Nephron progenitor cell (in vitro differentiated cells): ENCODE measurements at regions not wholly inside any gene's neighbourhood (a gene's known extent, or its start where the extent isn't known, plus 50 kb on each side); places are given as distances from the start of the nearest gene placed in this dataset.

ENCODE experiments used
- DNase-seq: peaks from one replicate; pipeline ENCODE4 v3.0.0; 2021
- H3K27ac Mint-ChIP-seq: 2 replicates; pipeline ENCODE4 v1.8.0; 2021; ENCODE audit warnings: mild to moderate bottlenecking, moderate library complexity, mixed read lengths
- H3K27me3 Mint-ChIP-seq: 2 replicates; pipeline ENCODE4 v1.8.0; 2021; ENCODE audit warnings: mild to moderate bottlenecking, low read depth, mixed read lengths; ENCODE audit not compliant: poor library complexity
- H3K36me3 Mint-ChIP-seq: 2 replicates; pipeline ENCODE4 v1.8.0; 2021; ENCODE audit warnings: low read depth, mixed read lengths
- H3K4me1 Mint-ChIP-seq: 2 replicates; pipeline ENCODE4 v1.8.0; 2021; ENCODE audit warnings: mixed read lengths
- H3K4me3 Mint-ChIP-seq: 2 replicates; pipeline ENCODE4 v1.8.0; 2021; ENCODE audit warnings: mild to moderate bottlenecking, moderate library complexity, mixed read lengths
- H3K9me3 Mint-ChIP-seq: 2 replicates; pipeline ENCODE4 v1.8.0; 2021; ENCODE audit warnings: mild to moderate bottlenecking, moderate library complexity, mixed read lengths
- CTCF ChIP-seq: fragments of 200-600 bp; sonication (generic); IDR thresholded peaks from 2 replicates; pipeline ENCODE4 v1.5.0; 2021; ENCODE audit warnings: antibody characterized with exemption

GRCh38 chr5:120765189-120765588 lies 301.1 kb downstream of the PRR16 start:
- Mint-ChIP-seq H3K27me3 (no peaks in the 10 kb centered on the region), H3K36me3 (no peaks in the 10 kb centered on the region), H3K4me3 (no peak overlapping the region), H3K9me3 (no peaks in the 10 kb centered on the region), H3K27ac (no peak overlapping the region), H3K4me1 (no peaks in the 10 kb centered on the region)
- no peak for TF ChIP-seq CTCF
- no peak for DNase-seq

DNA sequence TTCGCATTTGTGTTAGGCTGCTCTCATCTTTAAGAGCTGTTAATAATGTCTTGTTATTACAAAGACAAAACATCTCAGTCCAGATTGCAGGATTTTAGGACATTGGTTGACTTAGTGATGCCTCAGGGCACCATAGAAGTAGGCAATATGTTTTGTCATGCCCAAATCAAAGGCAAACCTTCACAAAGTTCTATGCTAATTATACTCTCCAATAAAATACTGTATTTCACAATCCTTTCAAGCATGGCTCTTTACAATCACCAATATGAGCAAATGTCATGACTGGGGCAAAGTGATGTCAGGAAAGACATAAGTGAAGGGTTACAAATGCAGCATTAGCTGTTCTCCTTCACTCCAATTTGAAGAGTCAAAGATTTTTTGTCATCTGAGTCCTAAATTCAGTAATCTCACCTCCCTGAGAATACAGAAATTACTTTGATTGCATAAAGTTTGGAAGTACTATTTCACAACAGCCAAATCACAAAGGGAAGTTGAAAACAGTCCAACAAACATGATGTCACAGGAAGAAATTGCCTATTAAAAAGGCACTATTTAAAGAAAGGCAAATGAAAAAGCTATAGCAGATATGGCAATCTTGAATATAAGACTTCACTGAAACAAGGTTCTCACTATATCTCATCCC lies 303.2 kb downstream of the PRR16 start:
- no peak for DNase-seq
- no peaks in the 10 kb centered on the region for H3K4me1 Mint-ChIP-seq
- no peak overlapping the region for H3K27ac Mint-ChIP-seq
- no peaks in the 10 kb centered on the region for H3K36me3 Mint-ChIP-seq
- no peaks in the 10 kb centered on the region for H3K27me3 Mint-ChIP-seq
- TF ChIP-seq CTCF, result no peak
- no peaks in the 10 kb centered on the region for H3K9me3 Mint-ChIP-seq
- H3K4me3 Mint-ChIP-seq, result no peak overlapping the region

DNA sequence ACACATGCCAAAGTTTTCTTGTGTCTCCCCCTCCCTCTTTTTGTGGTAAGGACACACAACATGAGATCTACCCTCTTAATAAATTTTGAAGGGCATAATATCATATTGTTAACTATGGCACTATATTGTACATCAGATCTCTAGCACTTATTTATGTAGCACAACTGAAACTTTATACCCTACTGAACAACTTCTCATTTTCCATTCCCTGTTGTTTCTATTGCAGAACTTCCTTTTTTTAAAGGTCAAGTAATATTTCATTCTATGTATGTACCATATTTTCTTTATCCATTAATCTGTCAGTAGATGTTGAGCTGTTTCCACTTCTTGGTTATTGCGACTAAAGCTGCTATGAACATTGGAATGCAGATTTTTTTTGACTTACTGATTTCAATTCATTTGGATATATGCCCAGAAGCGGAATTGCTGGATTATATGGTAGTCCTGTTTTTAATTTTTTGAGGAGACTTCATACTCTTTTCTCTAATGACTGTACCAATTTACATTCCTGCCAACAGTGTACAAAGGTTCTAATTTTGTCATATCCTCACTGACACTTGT lies 305.3 kb downstream of the PRR16 start:
- no peaks in the 10 kb centered on the region for H3K9me3 Mint-ChIP-seq
- no peaks in the 10 kb centered on the region for H3K36me3 Mint-ChIP-seq

DNA sequence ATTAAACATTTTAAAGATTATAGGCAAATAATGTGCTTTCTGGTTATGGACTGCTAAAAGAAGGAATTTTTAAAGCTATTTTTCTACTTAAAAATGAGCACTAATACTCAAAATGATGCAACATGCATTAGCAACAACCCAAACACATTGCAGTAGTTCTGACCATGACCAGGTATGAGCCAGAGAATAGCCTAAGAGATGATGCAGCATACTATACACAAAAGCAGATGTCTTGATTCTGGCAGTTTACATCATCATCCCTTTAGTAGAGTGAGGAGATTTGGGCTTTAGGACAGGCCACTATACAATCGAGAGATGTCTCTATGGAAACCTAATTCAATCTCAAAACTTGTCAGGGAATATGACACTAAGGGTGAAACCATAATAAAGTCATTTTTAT lies 307.1 kb downstream of the PRR16 start:
- DNase-seq, result no peak
- Mint-ChIP-seq H3K4me3 (no peak overlapping the region), H3K27ac (no peak overlapping the region), H3K36me3 (no peaks in the 10 kb centered on the region), H3K4me1 (no peaks in the 10 kb centered on the region), H3K9me3 (no peaks in the 10 kb centered on the region), H3K27me3 (no peaks in the 10 kb centered on the region)
- no peak for TF ChIP-seq CTCF

More for the DNA sequence above, 305.3 kb downstream of the PRR16 start:
- Mint-ChIP-seq H3K27me3 (no peaks in the 10 kb centered on the region), H3K27ac (no peak overlapping the region), H3K4me1 (no peaks in the 10 kb centered on the region), H3K4me3 (no peak overlapping the region)
- no peak for DNase-seq
- no peak for TF ChIP-seq CTCF

- H3K36me3 Mint-ChIP-seq, result no peaks in the 10 kb centered on the region
- no peaks in the 10 kb centered on the region for H3K27me3 Mint-ChIP-seq
- H3K27ac Mint-ChIP-seq, result no peak overlapping the region
- no peak for TF ChIP-seq CTCF
- no peak overlapping the region for H3K4me3 Mint-ChIP-seq
- DNase-seq, result no peak
- no peaks in the 10 kb centered on the region for H3K9me3 Mint-ChIP-seq
- no peaks in the 10 kb centered on the region for H3K4me1 Mint-ChIP-seq
Measured at GRCh38 chr5:120778491-120779484, 314.7 kb downstream of the PRR16 start.
